A549 (cell line): ENCODE measurements at regions not wholly inside any gene's neighbourhood (a gene's known extent, or its start where the extent isn't known, plus 50 kb on each side); places are given as distances from the start of the nearest gene placed in this dataset.

ENCODE experiments used
- ATAC-seq, 2 experiments: fragments of 200-7000 bp in 1 of 2; fragments of >200 bp in 1 of 2; cut with Nextera tagmentation in 1 of 2; cut with Tn5 transposase in 1 of 2; 3 replicates each; pipeline versions ENCODE4 v1.8.0 to v1.9.1; 2018 to 2020; ENCODE audit warnings: mild to moderate bottlenecking in 1 of 2, moderate library complexity in 1 of 2
- CTCF ChIA-PET: fragments of 300-600 bp; sonication (Branson Sonifier 250); formaldehyde crosslinking; extraction: SDS; loops from one replicate; lab custom pipeline; 2021; ENCODE audit warnings: antibody characterized with exemption, inconsistent platforms; lab: Yijun Ruan, JAX
- POLR2A ChIA-PET: fragments of 350-600 bp; formaldehyde crosslinking; extraction: SDS; loops from one replicate; lab custom pipeline; 2021; ENCODE audit warnings: antibody characterized with exemption, inconsistent platforms; lab: Yijun Ruan, JAX
- DNase-seq, 2 experiments: peaks; one replicate each; pipeline versions ENCODE4 v3.0.0 to v3.0.0-alpha.2; 2011 to 2016; ENCODE audit warnings: low read depth in 1 of 2, low spot score in 1 of 2
- FAIRE-seq: peaks from 2 replicates; lab custom pipeline; 2011; peaks lifted over from hg19 to GRCh38; lab: Jason Lieb, UNC
- H3K27ac ChIP-seq, 2 experiments: fragments of >200 bp; sonication (Bioruptor Twin); formaldehyde crosslinking; 3 replicates each; pipeline ENCODE4 v1.5.1; 2016 to 2017
- H3K4me1 ChIP-seq: fragments of >200 bp; sonication (Bioruptor Twin); formaldehyde crosslinking; 3 replicates; pipeline ENCODE4 v1.6.1; 2016
- H3K4me2 ChIP-seq: fragments of >200 bp; sonication (Bioruptor Twin); formaldehyde crosslinking; 3 replicates; pipeline ENCODE4 v1.6.1; 2016
- H3K4me3 ChIP-seq: fragments of >200 bp; sonication (Bioruptor Twin); formaldehyde crosslinking; 3 replicates; pipeline ENCODE4 v1.5.1; 2016
- H3K9me3 ChIP-seq: fragments of >200 bp; sonication (Bioruptor Twin); formaldehyde crosslinking; 3 replicates; pipeline ENCODE4 v1.6.1; 2016
- CBX8 ChIP-seq: fragments of 200-600 bp; sonication (generic); IDR thresholded peaks from 2 replicates; pipeline ENCODE4 v1.6.1; 2016
- CHD4 ChIP-seq: fragments of 200-600 bp; sonication (generic); IDR thresholded peaks from 2 replicates; pipeline ENCODE4 v1.6.1; 2016; ENCODE audit warnings: antibody characterized with exemption, mild to moderate bottlenecking, borderline replicate concordance
- EHF ChIP-seq: fragments of 250-450 bp; sonication (Bioruptor Pico); IDR thresholded peaks from 2 replicates; pipeline ENCODE4 v1.5.0; 2020; ENCODE audit warnings: mild to moderate bottlenecking
- EHMT2 ChIP-seq: fragments of 200-600 bp; sonication (generic); IDR thresholded peaks from 2 replicates; pipeline ENCODE4 v1.6.1; 2016; ENCODE audit warnings: antibody characterized with exemption, low read depth, mild to moderate bottlenecking, moderate library complexity
- EP300 ChIP-seq, 2 experiments: fragments of >200 bp; sonication (Bioruptor Twin); formaldehyde crosslinking; IDR thresholded peaks; 2 replicates in 1 of 2; 3 replicates in 1 of 2; pipeline ENCODE4 v1.6.1; 2016 to 2017
- FOSB ChIP-seq: fragments of 250-450 bp; sonication (Bioruptor Pico); IDR thresholded peaks from 2 replicates; pipeline ENCODE4 v1.5.0; 2020; ENCODE audit warnings: mild to moderate bottlenecking, moderate library complexity
- FOSL2 ChIP-seq, 2 experiments: fragments of 450-650 bp in 1 of 2; fragments of >200 bp in 1 of 2; sonication (Bioruptor Twin) in 1 of 2; formaldehyde crosslinking; IDR thresholded peaks; 2 replicates each; pipeline versions ENCODE4 v1.5.0 to v1.6.1; 2016 to 2020; ENCODE audit warnings: mild to moderate bottlenecking in 1 of 2, moderate library complexity in 1 of 2
- GATA3 ChIP-seq: IDR thresholded peaks from 2 replicates; pipeline ENCODE4 v1.6.1; 2012; ENCODE audit warnings: borderline replicate concordance
- HDAC2 ChIP-seq: fragments of 200-600 bp; sonication (generic); IDR thresholded peaks from 2 replicates; pipeline ENCODE4 v1.6.1; 2016
- HEYL ChIP-seq: fragments of 250-450 bp; sonication (Bioruptor Pico); IDR thresholded peaks from 2 replicates; pipeline ENCODE4 v1.8.0; 2021; ENCODE audit warnings: mild to moderate bottlenecking, moderate library complexity
- HOXB5 ChIP-seq: fragments of 250-450 bp; sonication (Bioruptor Pico); IDR thresholded peaks from 2 replicates; pipeline ENCODE4 v1.5.0; 2020; ENCODE audit warnings: mild to moderate bottlenecking, moderate library complexity
- KDM1A ChIP-seq: fragments of 200-600 bp; sonication (generic); IDR thresholded peaks from 2 replicates; pipeline ENCODE4 v1.6.1; 2016; ENCODE audit warnings: low read depth, mild to moderate bottlenecking
- MAZ ChIP-seq: fragments of 150-350 bp; IDR thresholded peaks from 2 replicates; pipeline ENCODE4 v1.6.1; 2014; ENCODE audit warnings: antibody characterized with exemption, low read depth, low read length, borderline replicate concordance
- NFE2L2 ChIP-seq: fragments of 150-350 bp; conservative IDR thresholded peaks from 2 replicates; pipeline ENCODE4 v1.6.1; 2014; ENCODE audit warnings: low read length
- NR3C1 ChIP-seq: fragments of >200 bp; sonication (Bioruptor Twin); formaldehyde crosslinking; IDR thresholded peaks from 3 replicates; pipeline ENCODE4 v1.6.1; 2017
- POLR2A ChIP-seq: IDR thresholded peaks from 2 replicates; pipeline ENCODE4 v1.6.1; 2012; ENCODE audit warnings: mild to moderate bottlenecking, low read length
- POLR2AphosphoS2 ChIP-seq: conservative IDR thresholded peaks from 2 replicates; pipeline ENCODE4 v1.6.1; 2012; ENCODE audit warnings: low read length, improper control_type of control experiment, inconsistent platforms
- RCOR1 ChIP-seq: fragments of 150-350 bp; IDR thresholded peaks from 2 replicates; pipeline ENCODE4 v1.6.1; 2014; ENCODE audit warnings: antibody characterized with exemption, low read length, low read depth
- RNF2 ChIP-seq: fragments of 200-600 bp; sonication (generic); IDR thresholded peaks from 2 replicates; pipeline ENCODE4 v1.6.1; 2016; ENCODE audit warnings: low read depth, mild to moderate bottlenecking, antibody characterized with exemption, moderate library complexity, borderline replicate concordance
- SMC3 ChIP-seq: fragments of >200 bp; sonication (Bioruptor Twin); formaldehyde crosslinking; IDR thresholded peaks from 3 replicates; pipeline ENCODE4 v1.6.1; 2018; ENCODE audit warnings: inconsistent platforms
- SREBF2 ChIP-seq: fragments of 450-650 bp; IDR thresholded peaks from 2 replicates; pipeline ENCODE4 v1.6.1; 2014; ENCODE audit warnings: mild to moderate bottlenecking, moderate library complexity
- ZC3H11A ChIP-seq: fragments of 450-650 bp; IDR thresholded peaks from 2 replicates; pipeline ENCODE4 v1.6.1; 2014; ENCODE audit warnings: antibody characterized with exemption, mild to moderate bottlenecking
- ZFP36 ChIP-seq: fragments of 450-650 bp; IDR thresholded peaks from 2 replicates; pipeline ENCODE4 v1.6.1; 2014; ENCODE audit warnings: borderline replicate concordance; ENCODE audit not compliant: partially characterized antibody
- ZSCAN20 ChIP-seq: fragments of 250-450 bp; sonication (Bioruptor Pico); IDR thresholded peaks from 2 replicates; pipeline ENCODE4 v1.8.0; 2022; ENCODE audit warnings: mild to moderate bottlenecking, moderate library complexity
- WGBS: methylation state at CpG from one replicate; pipeline ENCODE4 v1.1.6; 2017; ENCODE audit errors: missing lambda C conversion rate; 5-methylcytosine and 5-hydroxymethylcytosine counted together
- TF ChIP-seq, protein P1 (sequence below): fragments of >200 bp; sonication (Bioruptor Twin); formaldehyde crosslinking; IDR thresholded peaks from 2 replicates; pipeline ENCODE4 v1.6.1; 2016
- TF ChIP-seq, protein P2 (sequence below): fragments of 150-350 bp; IDR thresholded peaks from 2 replicates; pipeline ENCODE4 v1.6.1; 2014; ENCODE audit warnings: low read depth, mild to moderate bottlenecking, low read length
- TF ChIP-seq, protein P3 (sequence below): fragments of 450-650 bp; IDR thresholded peaks from 2 replicates; pipeline ENCODE4 v1.6.1; 2014; ENCODE audit warnings: antibody characterized with exemption
- TF ChIP-seq, protein P4 (sequence below): fragments of >200 bp; sonication (Bioruptor Twin); formaldehyde crosslinking; IDR thresholded peaks from 3 replicates; pipeline ENCODE4 v1.6.1; 2016
- TF ChIP-seq, protein P5 (sequence below): fragments of 200-600 bp; sonication (generic); IDR thresholded peaks from 2 replicates; pipeline ENCODE4 v1.6.1; 2016; ENCODE audit warnings: antibody characterized with exemption, mild to moderate bottlenecking, moderate library complexity
- TF ChIP-seq, protein P6 (sequence below): IDR thresholded peaks from 2 replicates; pipeline ENCODE4 v1.6.1; 2012

DNA sequence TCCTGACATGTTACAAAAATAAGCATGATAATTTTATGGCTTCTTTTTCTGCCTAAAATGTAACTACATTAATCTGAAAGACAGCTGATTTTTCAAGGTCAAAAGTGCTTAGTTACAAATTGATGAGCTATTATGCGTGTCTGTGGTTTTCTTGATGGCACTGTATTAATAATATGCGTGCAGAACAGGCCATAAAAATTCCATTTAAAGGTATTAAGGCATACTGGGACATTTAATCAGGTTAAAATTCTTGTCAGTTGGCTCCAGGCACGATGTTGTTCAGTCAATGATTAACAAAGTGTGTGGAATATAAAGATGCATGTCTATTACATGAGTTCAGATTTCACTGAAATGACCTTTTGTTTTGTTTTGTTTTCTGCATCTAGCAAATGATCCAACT is 420.1 kb upstream of the ZNF804A start:
- POLR2A ChIA-PET = no interaction called here
- peak in 1 of 2 experiments; percentile 3 for DNase-seq
- ATAC-seq = no peak
- WGBS = 1% methylated on average over 3 of the region's 3 CpGs
- H3K4me3 ChIP-seq = no peak overlapping the region
- no peaks in the 10 kb centered on the region for H3K9me3 ChIP-seq
- no peak overlapping the region for H3K27ac ChIP-seq
- no peak for FAIRE-seq
- 0 out of 3 replicates have a peak overlapping the region, but pooled peaks have one; percentile 6 for H3K4me2 ChIP-seq
- CTCF ChIA-PET = no interaction called here
- TF ChIP-seq, protein P1, sequence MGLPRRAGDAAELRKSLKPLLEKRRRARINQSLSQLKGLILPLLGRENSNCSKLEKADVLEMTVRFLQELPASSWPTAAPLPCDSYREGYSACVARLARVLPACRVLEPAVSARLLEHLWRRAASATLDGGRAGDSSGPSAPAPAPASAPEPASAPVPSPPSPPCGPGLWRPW = no peak
- TF ChIP-seq ZFP36 (no peak), HDAC2 (no peak), EHF (CRISPR knock-in tag) (no peak), EP300 (IDR thresholded peaks at IDR 0.05) (no peak), GATA3 (no peak), HEYL (CRISPR knock-in tag) (no peak), NFE2L2 (no peak), FOSL2 (IDR thresholded peaks at IDR 0.05) (no peak), FOSL2 (CRISPR knock-in tag; IDR thresholded peaks at IDR 0.05) (no peak), EHMT2 (no peak), RCOR1 (no peak), CBX8 (no peak), SREBF2 (no peak), ZSCAN20 (no peak), MAZ (no peak), POLR2AphosphoS2 (no peak)
- TF ChIP-seq, protein P2, sequence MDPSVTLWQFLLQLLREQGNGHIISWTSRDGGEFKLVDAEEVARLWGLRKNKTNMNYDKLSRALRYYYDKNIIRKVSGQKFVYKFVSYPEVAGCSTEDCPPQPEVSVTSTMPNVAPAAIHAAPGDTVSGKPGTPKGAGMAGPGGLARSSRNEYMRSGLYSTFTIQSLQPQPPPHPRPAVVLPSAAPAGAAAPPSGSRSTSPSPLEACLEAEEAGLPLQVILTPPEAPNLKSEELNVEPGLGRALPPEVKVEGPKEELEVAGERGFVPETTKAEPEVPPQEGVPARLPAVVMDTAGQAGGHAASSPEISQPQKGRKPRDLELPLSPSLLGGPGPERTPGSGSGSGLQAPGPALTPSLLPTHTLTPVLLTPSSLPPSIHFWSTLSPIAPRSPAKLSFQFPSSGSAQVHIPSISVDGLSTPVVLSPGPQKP = no peak
- TF ChIP-seq, protein P3, sequence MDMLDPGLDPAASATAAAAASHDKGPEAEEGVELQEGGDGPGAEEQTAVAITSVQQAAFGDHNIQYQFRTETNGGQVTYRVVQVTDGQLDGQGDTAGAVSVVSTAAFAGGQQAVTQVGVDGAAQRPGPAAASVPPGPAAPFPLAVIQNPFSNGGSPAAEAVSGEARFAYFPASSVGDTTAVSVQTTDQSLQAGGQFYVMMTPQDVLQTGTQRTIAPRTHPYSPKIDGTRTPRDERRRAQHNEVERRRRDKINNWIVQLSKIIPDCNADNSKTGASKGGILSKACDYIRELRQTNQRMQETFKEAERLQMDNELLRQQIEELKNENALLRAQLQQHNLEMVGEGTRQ = no peak
- no peaks in the 10 kb centered on the region for H3K4me1 ChIP-seq

DNA sequence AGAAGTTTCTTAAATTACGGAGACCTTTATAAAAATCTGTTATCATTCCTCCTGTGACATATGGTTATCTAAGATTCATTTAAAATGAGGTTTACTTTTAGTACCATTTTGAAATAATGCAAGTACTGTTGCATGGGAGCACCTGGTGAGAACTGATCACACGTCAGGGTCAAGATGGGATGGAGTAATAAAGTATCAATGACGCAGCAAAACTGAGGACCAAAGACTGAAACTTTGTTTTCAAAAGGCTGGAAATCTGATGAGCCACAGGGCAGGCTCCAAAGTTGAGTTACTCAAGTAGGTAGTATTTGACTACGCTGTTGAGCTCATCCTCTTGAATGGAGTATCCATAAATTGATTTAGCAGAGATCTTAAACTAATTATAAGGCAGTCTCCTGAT is 411.9 kb upstream of the ZNF804A start:
- FAIRE-seq = no peak
- CTCF ChIA-PET = no interaction called here
- TF ChIP-seq NFE2L2 = no peak
- TF ChIP-seq, protein P4, sequence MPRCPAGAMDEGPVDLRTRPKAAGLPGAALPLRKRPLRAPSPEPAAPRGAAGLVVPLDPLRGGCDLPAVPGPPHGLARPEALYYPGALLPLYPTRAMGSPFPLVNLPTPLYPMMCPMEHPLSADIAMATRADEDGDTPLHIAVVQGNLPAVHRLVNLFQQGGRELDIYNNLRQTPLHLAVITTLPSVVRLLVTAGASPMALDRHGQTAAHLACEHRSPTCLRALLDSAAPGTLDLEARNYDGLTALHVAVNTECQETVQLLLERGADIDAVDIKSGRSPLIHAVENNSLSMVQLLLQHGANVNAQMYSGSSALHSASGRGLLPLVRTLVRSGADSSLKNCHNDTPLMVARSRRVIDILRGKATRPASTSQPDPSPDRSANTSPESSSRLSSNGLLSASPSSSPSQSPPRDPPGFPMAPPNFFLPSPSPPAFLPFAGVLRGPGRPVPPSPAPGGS = no peak
- TF ChIP-seq CBX8 = no peak
- TF ChIP-seq POLR2A = no peak
- no peak for TF ChIP-seq ZC3H11A
- TF ChIP-seq HEYL (CRISPR knock-in tag) = no peak
- TF ChIP-seq, protein P1 = no peak
- no peak for TF ChIP-seq KDM1A
- no peak for TF ChIP-seq POLR2AphosphoS2
- TF ChIP-seq, protein P3 = no peak
- TF ChIP-seq RNF2 = no peak
- TF ChIP-seq, protein P2 = no peak
- no peak for TF ChIP-seq SMC3
- TF ChIP-seq, protein P5, sequence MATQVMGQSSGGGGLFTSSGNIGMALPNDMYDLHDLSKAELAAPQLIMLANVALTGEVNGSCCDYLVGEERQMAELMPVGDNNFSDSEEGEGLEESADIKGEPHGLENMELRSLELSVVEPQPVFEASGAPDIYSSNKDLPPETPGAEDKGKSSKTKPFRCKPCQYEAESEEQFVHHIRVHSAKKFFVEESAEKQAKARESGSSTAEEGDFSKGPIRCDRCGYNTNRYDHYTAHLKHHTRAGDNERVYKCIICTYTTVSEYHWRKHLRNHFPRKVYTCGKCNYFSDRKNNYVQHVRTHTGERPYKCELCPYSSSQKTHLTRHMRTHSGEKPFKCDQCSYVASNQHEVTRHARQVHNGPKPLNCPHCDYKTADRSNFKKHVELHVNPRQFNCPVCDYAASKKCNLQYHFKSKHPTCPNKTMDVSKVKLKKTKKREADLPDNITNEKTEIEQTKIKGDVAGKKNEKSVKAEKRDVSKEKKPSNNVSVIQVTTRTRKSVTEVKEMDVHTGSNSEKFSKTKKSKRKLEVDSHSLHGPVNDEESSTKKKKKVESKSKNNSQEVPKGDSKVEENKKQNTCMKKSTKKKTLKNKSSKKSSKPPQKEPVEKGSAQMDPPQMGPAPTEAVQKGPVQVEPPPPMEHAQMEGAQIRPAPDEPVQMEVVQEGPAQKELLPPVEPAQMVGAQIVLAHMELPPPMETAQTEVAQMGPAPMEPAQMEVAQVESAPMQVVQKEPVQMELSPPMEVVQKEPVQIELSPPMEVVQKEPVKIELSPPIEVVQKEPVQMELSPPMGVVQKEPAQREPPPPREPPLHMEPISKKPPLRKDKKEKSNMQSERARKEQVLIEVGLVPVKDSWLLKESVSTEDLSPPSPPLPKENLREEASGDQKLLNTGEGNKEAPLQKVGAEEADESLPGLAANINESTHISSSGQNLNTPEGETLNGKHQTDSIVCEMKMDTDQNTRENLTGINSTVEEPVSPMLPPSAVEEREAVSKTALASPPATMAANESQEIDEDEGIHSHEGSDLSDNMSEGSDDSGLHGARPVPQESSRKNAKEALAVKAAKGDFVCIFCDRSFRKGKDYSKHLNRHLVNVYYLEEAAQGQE = no peak
- no peak for TF ChIP-seq HOXB5
- no peak for TF ChIP-seq FOSB (CRISPR knock-in tag)
- no peak for TF ChIP-seq NR3C1
- no peak for TF ChIP-seq CHD4
- TF ChIP-seq, protein P6, sequence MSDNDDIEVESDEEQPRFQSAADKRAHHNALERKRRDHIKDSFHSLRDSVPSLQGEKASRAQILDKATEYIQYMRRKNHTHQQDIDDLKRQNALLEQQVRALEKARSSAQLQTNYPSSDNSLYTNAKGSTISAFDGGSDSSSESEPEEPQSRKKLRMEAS = no peak

More for the DNA sequence above, 411.9 kb upstream of the ZNF804A start:
- no peaks in the 10 kb centered on the region for H3K9me3 ChIP-seq
- H3K4me3 ChIP-seq = no peak overlapping the region
- DNase-seq = no peak
- H3K27ac ChIP-seq = no peak overlapping the region
- no peak for ATAC-seq
- POLR2A ChIA-PET = no interaction called here
- no peak overlapping the region for H3K4me2 ChIP-seq
- H3K4me1 ChIP-seq = no peaks in the 10 kb centered on the region
- 36% methylated on average over 4 of the region's 4 CpGs for WGBS
